Naive thymus-derived CD4-positive, alpha-beta T cell (primary cell): ENCODE measurements at regions not wholly inside any gene's neighbourhood (a gene's known extent, or its start where the extent isn't known, plus 50 kb on each side); places are given as distances from the start of the nearest gene placed in this dataset.

ENCODE experiments used
- ATAC-seq: fragments of 150-1000 bp; cut with Tn5 transposase; 2 replicates; pipeline ENCODE4 v1.10.0; 2021; ENCODE audit warnings: mild to moderate bottlenecking, moderate library complexity
- CTCF ChIA-PET: fragments of 350-600 bp; sonication (Branson Sonifier 250); formaldehyde crosslinking; loops from one replicate; lab custom pipeline; 2021; ENCODE audit warnings: antibody characterized with exemption; lab: Charles Lee
- POLR2A ChIA-PET: fragments of 350-600 bp; sonication (Branson Sonifier 250); formaldehyde crosslinking; loops from one replicate; lab custom pipeline; 2021; ENCODE audit warnings: antibody characterized with exemption, inconsistent platforms; lab: Charles Lee
- DNase-seq, 9 donors: peaks; one replicate each; pipeline versions ENCODE4 v3.0.0 to v3.0.0-alpha.2; 2020 to 2022; ENCODE audit warnings: mixed read lengths in 1 of 9
- H3K27ac ChIP-seq: one replicate; pipeline ENCODE4 v1.7.0; 2013; ENCODE audit warnings: mild to moderate bottlenecking, low read depth, low read length, moderate library complexity
- H3K27me3 ChIP-seq, 2 donors: one replicate each; pipeline ENCODE4 v1.7.0; 2013; ENCODE audit warnings: low read length in 2 of 2, mild to moderate bottlenecking in 2 of 2, moderate library complexity in 2 of 2; ENCODE audit not compliant: control insufficient read depth in 2 of 2, insufficient read depth in 2 of 2
- H3K36me3 ChIP-seq, 3 experiments: 1 replicate in 2 of 3; 2 replicates in 1 of 3; pipeline ENCODE4 v1.7.0; 2013; ENCODE audit warnings: low read length in 3 of 3, mild to moderate bottlenecking in 3 of 3, moderate library complexity in 1 of 3; ENCODE audit not compliant: insufficient read depth in 3 of 3, control insufficient read depth in 2 of 3
- H3K4me1 ChIP-seq, 2 donors: one replicate each; pipeline ENCODE4 v1.7.0; 2013; ENCODE audit warnings: low read length in 2 of 2, mild to moderate bottlenecking in 2 of 2, moderate library complexity in 1 of 2; ENCODE audit not compliant: control insufficient read depth in 2 of 2, insufficient read depth in 2 of 2
- H3K4me3 ChIP-seq: 2 replicates; pipeline ENCODE4 v1.7.0; 2013; ENCODE audit warnings: mild to moderate bottlenecking, low read length
- H3K9me3 ChIP-seq, 3 experiments: 1 replicate in 2 of 3; 2 replicates in 1 of 3; pipeline ENCODE4 v1.7.0; 2013; ENCODE audit warnings: low read length in 3 of 3; ENCODE audit not compliant: control insufficient read depth in 2 of 3
- H3K27ac Mint-ChIP-seq, 9 donors: one replicate each; pipeline ENCODE4 v1.8.0; 2020 to 2022; ENCODE audit warnings: mixed read lengths in 9 of 9, mild to moderate bottlenecking in 8 of 9, moderate library complexity in 5 of 9, inconsistent platforms in 2 of 9
- H3K27me3 Mint-ChIP-seq, 5 donors: one replicate each; pipeline ENCODE4 v1.8.0; 2021 to 2022; ENCODE audit warnings: mixed read lengths in 5 of 5, mild to moderate bottlenecking in 1 of 5
- H3K36me3 Mint-ChIP-seq, 5 donors: one replicate each; pipeline ENCODE4 v1.8.0; 2020 to 2022; ENCODE audit warnings: mixed read lengths in 5 of 5, mild to moderate bottlenecking in 3 of 5, inconsistent platforms in 1 of 5
- H3K4me1 Mint-ChIP-seq, 7 donors: one replicate each; pipeline ENCODE4 v1.8.0; 2020 to 2022; ENCODE audit warnings: mixed read lengths in 7 of 7, mild to moderate bottlenecking in 3 of 7, inconsistent platforms in 1 of 7
- H3K4me3 Mint-ChIP-seq, 10 donors: one replicate each; pipeline ENCODE4 v1.8.0; 2020 to 2022; ENCODE audit warnings: mild to moderate bottlenecking in 10 of 10, mixed read lengths in 10 of 10, moderate library complexity in 6 of 10, inconsistent platforms in 2 of 10
- H3K9me3 Mint-ChIP-seq, 11 donors: one replicate each; pipeline ENCODE4 v1.8.0; 2020 to 2022; ENCODE audit warnings: mixed read lengths in 11 of 11, mild to moderate bottlenecking in 4 of 11, inconsistent platforms in 1 of 11, moderate library complexity in 1 of 11
- intact Hi-C, 2 donors: fragments of 100-400 bp; cut with micrococcal nuclease; formaldehyde crosslinking; loops; one replicate each; pipeline ENCODE4 v1.15.1; 2023

- Histone ChIP-seq H3K9me3 (no peaks in the 10 kb centered on the region), H3K27me3 (no peaks in the 10 kb centered on the region), H3K4me3 (no peak overlapping the region), H3K27ac (no peak overlapping the region), H3K36me3 (no peaks in the 10 kb centered on the region), H3K4me1 (no peaks in the 10 kb centered on the region)
- Mint-ChIP-seq H3K36me3 (no peaks in the 10 kb centered on the region), H3K27me3 (peaks cover 1 to 32% (median 8%) of the 10 kb centered on the region in 5 donors), H3K4me3 (no peak overlapping the region), H3K9me3 (peaks cover 0 to 4% (median 0%) of the 10 kb centered on the region in 11 donors), H3K4me1 (no peaks in the 10 kb centered on the region), H3K27ac (no peak overlapping the region)
- ChIA-PET POLR2A (no interaction called here), CTCF (no interaction called here)
- no peak for DNase-seq
- ATAC-seq = no peak
- intact Hi-C loops = no loop called here
Observed at GRCh38 chr2:23231865-23232264, 153.1 kb upstream of the KLHL29 start.

- CTCF ChIA-PET = no interaction called here
- Mint-ChIP-seq H3K9me3 (peaks cover 0 to 6% (median 0%) of the 10 kb centered on the region in 11 donors), H3K4me1 (no peaks in the 10 kb centered on the region), H3K27ac (no peak overlapping the region), H3K4me3 (no peak overlapping the region), H3K27me3 (peaks cover 1 to 50% (median 12%) of the 10 kb centered on the region in 5 donors), H3K36me3 (no peaks in the 10 kb centered on the region)
- Histone ChIP-seq H3K27me3 (no peaks in the 10 kb centered on the region), H3K4me3 (no peak overlapping the region), H3K27ac (no peak overlapping the region), H3K9me3 (no peaks in the 10 kb centered on the region), H3K36me3 (no peaks in the 10 kb centered on the region), H3K4me1 (no peaks in the 10 kb centered on the region)
- ATAC-seq = no peak
- no peak for DNase-seq
- POLR2A ChIA-PET = no interaction called here
- intact Hi-C loops = no loop called here
Observed at GRCh38 chr2:23235292-23235691, 149.7 kb upstream of the KLHL29 start.

- H3K27ac Mint-ChIP-seq = no peak overlapping the region
- no peaks in the 10 kb centered on the region for H3K36me3 ChIP-seq
- H3K9me3 Mint-ChIP-seq = peaks cover 0 to 6% (median 0%) of the 10 kb centered on the region in 11 donors
- no peaks in the 10 kb centered on the region for H3K4me1 ChIP-seq
- no peaks in the 10 kb centered on the region for H3K9me3 ChIP-seq
- ChIA-PET POLR2A (no interaction called here), CTCF (no interaction called here)
- no peaks in the 10 kb centered on the region for H3K27me3 ChIP-seq
- peaks cover 1 to 52% (median 12%) of the 10 kb centered on the region in 5 donors for H3K27me3 Mint-ChIP-seq
- no peak overlapping the region for H3K4me3 Mint-ChIP-seq
- H3K36me3 Mint-ChIP-seq = no peaks in the 10 kb centered on the region
- DNase-seq (no peak), ATAC-seq (no peak)
- no peak overlapping the region for H3K4me3 ChIP-seq
- intact Hi-C loops = no loop called here
- peaks cover 0 to 2% (median 0%) of the 10 kb centered on the region in 7 donors for H3K4me1 Mint-ChIP-seq
- no peak overlapping the region for H3K27ac ChIP-seq
Observed at GRCh38 chr2:23235736-23236135, 149.2 kb upstream of the KLHL29 start.

GRCh38 chr2:23237147-23237546, 147.8 kb upstream of the KLHL29 start:
- Mint-ChIP-seq H3K27ac (no peak overlapping the region), H3K36me3 (no peaks in the 10 kb centered on the region), H3K4me1 (peaks cover 0 to 2% (median 0%) of the 10 kb centered on the region in 7 donors), H3K4me3 (no peak overlapping the region), H3K9me3 (peaks cover 0 to 6% (median 0%) of the 10 kb centered on the region in 11 donors), H3K27me3 (peaks cover 1 to 38% (median 16%) of the 10 kb centered on the region in 5 donors)
- ChIA-PET CTCF (no interaction called here), POLR2A (no interaction called here)
- Histone ChIP-seq H3K4me3 (no peak overlapping the region), H3K27ac (no peak overlapping the region), H3K36me3 (no peaks in the 10 kb centered on the region), H3K27me3 (no peaks in the 10 kb centered on the region), H3K4me1 (no peaks in the 10 kb centered on the region), H3K9me3 (no peaks in the 10 kb centered on the region)
- intact Hi-C loops = no loop called here
- no peak for ATAC-seq
- no peak for DNase-seq

GRCh38 chr2:23238011-23238657, 146.8 kb upstream of the KLHL29 start:
- Mint-ChIP-seq H3K9me3 (peaks cover 0 to 6% (median 0%) of the 10 kb centered on the region in 11 donors), H3K4me1 (peaks cover 0 to 2% (median 0%) of the 10 kb centered on the region in 7 donors), H3K36me3 (no peaks in the 10 kb centered on the region), H3K4me3 (no peak overlapping the region), H3K27me3 (peaks cover 1 to 30% (median 12%) of the 10 kb centered on the region in 5 donors), H3K27ac (no peak overlapping the region)
- Histone ChIP-seq H3K9me3 (no peaks in the 10 kb centered on the region), H3K4me3 (no peak overlapping the region), H3K36me3 (no peaks in the 10 kb centered on the region), H3K4me1 (no peaks in the 10 kb centered on the region), H3K27ac (no peak overlapping the region), H3K27me3 (no peaks in the 10 kb centered on the region)
- CTCF ChIA-PET = no interaction called here
- DNase-seq (no peak), ATAC-seq (no peak)
- intact Hi-C loops = no loop called here
- POLR2A ChIA-PET = no interaction called here

- no peak overlapping the region for H3K4me3 ChIP-seq
- H3K4me3 Mint-ChIP-seq = no peak overlapping the region
- H3K4me1 Mint-ChIP-seq = peaks cover 0 to 2% (median 0%) of the 10 kb centered on the region in 7 donors
- no peak overlapping the region for H3K27ac ChIP-seq
- H3K27ac Mint-ChIP-seq = no peak overlapping the region
- intact Hi-C loops = no loop called here
- ChIA-PET CTCF (no interaction called here), POLR2A (no interaction called here)
- H3K36me3 Mint-ChIP-seq = no peaks in the 10 kb centered on the region
- no peaks in the 10 kb centered on the region for H3K9me3 ChIP-seq
- H3K9me3 Mint-ChIP-seq = peaks cover 0 to 6% (median 0%) of the 10 kb centered on the region in 11 donors
- no peaks in the 10 kb centered on the region for H3K4me1 ChIP-seq
- ATAC-seq (no peak), DNase-seq (no peak)
- H3K36me3 ChIP-seq = no peaks in the 10 kb centered on the region
- no peaks in the 10 kb centered on the region for H3K27me3 ChIP-seq
- peaks cover 0 to 23% (median 8%) of the 10 kb centered on the region in 5 donors for H3K27me3 Mint-ChIP-seq
Observed at GRCh38 chr2:23239374-23239773, 145.6 kb upstream of the KLHL29 start.

GRCh38 chr2:23241121-23241520, 143.9 kb upstream of the KLHL29 start:
- intact Hi-C loops = no loop called here
- no peak overlapping the region for H3K27ac Mint-ChIP-seq
- POLR2A ChIA-PET = no interaction called here
- H3K9me3 Mint-ChIP-seq = peaks cover 0 to 6% (median 0%) of the 10 kb centered on the region in 11 donors
- peaks cover 0 to 21% (median 8%) of the 10 kb centered on the region in 5 donors for H3K27me3 Mint-ChIP-seq
- DNase-seq (no peak), ATAC-seq (no peak)
- H3K4me1 ChIP-seq = no peaks in the 10 kb centered on the region
- H3K9me3 ChIP-seq = no peaks in the 10 kb centered on the region
- CTCF ChIA-PET = no interaction called here
- no peaks in the 10 kb centered on the region for H3K27me3 ChIP-seq
- H3K36me3 Mint-ChIP-seq = no peaks in the 10 kb centered on the region
- H3K27ac ChIP-seq = no peak overlapping the region
- peaks cover 0 to 2% (median 0%) of the 10 kb centered on the region in 7 donors for H3K4me1 Mint-ChIP-seq
- no peaks in the 10 kb centered on the region for H3K36me3 ChIP-seq
- no peak overlapping the region for H3K4me3 ChIP-seq
- H3K4me3 Mint-ChIP-seq = no peak overlapping the region
